Activated gamma-delta T cell (primary cell): ENCODE measurements at regions not wholly inside any gene's neighbourhood (a gene's known extent, or its start where the extent isn't known, plus 50 kb on each side); places are given as distances from the start of the nearest gene placed in this dataset.

Experiments
- DNase-seq: peaks from one replicate; lab custom pipeline; 2025; lab: John Stamatoyannopoulos, UW

GRCh38 chr3:118059096-118059495 lies 975.5 kb downstream of the IGSF11 start:
- no peak for DNase-seq

DNA sequence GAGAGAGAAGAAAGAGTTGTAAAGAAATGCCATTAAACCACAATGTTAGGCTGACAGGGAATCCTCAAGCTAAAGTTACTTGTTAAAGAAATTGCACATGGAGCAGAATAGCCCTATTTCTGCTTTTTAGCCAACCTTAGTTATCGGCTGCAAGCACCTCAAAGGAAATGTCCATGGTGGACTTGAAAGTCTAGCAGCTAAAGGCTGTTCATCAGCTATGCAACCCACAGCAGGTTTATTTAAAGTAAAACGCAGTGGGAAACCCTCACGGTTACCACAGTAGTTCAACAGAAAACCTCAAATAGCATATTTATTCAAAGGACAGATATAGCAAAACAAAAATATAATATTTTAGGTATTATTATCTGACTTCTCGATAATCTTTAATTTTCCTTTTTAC lies 967.2 kb downstream of the IGSF11 start:
- no peak for DNase-seq

DNA sequence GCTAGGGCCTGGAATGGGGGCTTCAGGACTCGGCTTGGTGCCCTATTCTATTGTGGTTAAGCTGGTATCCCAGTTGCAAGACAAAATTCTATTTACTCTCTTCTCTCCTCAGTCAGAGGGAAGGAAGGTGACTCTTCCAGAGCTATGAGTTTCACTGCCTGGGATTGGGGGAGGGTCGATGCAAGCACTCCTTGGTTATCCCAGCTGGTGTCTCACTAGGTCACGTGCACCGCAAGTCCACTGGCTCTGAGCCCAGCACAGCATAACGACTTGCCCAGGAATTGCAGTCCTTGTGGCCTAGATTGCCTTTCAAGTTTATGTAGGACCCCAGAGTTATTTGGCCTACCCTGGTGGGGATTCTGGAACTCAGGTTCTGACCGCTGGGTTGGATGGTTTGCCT lies 958.8 kb downstream of the IGSF11 start:
- no peak for DNase-seq

DNA sequence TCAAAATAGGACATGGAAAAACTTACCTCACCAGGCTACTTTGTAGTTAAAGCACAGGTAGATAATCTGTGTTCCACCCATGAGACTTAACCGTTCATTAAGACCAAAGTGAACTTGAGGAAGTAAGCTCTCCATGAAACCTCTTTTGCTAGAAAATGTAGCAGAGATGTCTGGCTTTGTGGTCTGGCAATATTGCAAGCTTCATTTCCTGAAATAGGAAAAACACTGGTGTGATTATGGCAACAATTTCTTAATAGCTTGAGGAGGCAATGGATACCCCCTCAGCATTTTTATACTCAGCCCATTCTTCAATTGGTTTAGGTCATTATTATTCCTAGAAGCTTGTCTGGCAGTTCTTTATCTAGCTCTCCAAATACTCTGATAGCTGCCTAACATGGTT lies 957.3 kb downstream of the IGSF11 start:
- no peak for DNase-seq

- no peak for DNase-seq
Measured at GRCh38 chr3:118080889-118081288, 953.8 kb downstream of the IGSF11 start.

GRCh38 chr3:118088696-118089095 lies 946.0 kb downstream of the IGSF11 start:
- DNase-seq: no peak

DNA sequence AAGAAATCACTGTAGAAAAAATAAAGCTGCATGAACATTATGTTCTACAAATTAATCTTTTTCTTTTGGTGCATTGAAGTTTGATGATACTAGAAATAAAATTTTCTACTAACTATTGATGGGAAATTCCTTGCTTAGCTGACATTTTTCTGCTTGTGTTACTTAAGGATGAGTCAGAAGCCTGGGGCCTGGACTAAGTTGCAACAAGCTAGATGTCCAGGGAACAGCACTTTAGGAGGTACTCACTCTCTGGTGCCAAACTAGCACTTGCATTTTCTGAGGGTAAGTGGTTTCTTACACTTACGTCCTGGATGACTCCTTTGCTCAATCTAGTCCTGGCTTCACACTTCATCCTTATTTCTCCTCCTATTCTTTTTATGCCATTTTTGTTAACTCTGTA lies 945.1 kb downstream of the IGSF11 start:
- no peak for DNase-seq

DNA sequence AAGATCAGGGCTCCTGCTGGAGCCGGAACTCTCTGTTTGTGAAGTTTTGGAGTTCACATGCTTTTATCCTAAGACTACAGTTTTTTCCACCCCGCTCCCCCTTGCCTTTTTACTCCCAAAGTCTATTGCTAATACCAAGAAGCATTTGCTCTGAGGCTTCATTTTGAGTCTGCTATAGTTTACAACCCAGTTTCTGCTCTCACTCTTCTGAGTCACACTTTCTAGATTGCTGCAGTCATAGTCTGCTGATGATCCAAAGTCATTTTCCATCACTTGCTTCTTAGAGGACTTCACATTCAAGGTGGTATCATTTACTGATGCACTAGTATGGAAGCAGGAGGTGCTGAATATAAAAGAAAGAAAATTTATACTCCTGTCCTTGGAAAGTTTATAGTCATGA lies 937.4 kb downstream of the IGSF11 start:
- DNase-seq: no peak

DNA sequence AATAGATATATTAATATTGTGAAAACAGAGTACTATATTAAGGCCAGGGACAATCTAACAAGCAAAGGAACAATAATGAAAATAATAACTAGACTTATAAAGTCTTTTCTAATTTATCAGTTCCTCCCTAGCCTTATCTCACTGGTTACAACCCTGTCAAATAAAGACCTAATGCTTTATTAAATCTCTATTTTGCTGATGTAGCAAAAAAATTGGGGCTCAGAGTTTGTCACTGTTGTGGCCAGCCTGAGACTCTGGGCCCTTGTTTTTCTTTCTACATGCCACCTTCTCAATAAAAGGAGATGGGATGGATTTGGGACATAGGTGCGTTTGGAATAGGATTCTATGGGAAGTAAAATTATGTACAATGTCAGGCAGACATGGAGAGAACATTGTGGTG lies 937.0 kb downstream of the IGSF11 start:
- DNase-seq: no peak

GRCh38 chr3:118098827-118099226 lies 935.8 kb downstream of the IGSF11 start:
- DNase-seq: no peak

- no peak for DNase-seq
Measured at GRCh38 chr3:118101891-118102290, 932.8 kb downstream of the IGSF11 start.

- DNase-seq: no peak
Measured at GRCh38 chr3:118102737-118103136, 931.9 kb downstream of the IGSF11 start.

DNA sequence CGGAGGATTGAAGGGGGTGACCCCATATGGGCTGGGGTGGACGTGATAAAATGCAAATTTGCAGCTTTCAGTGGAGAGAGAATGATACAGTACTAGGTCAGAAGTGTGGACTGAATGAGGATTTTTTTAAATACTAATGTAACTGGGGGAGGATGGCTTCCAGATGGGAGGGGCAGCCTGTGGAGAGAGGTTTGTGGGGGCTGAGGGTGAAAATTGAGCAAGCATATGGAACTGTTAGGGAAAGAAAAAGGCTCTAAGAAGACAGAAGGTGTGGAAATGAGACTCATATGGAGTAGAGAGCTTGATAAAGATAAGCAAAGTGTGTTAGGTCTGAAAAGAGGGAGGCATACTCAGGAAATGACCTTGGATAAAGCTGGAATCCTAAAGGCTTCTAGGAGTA lies 926.4 kb downstream of the IGSF11 start:
- DNase-seq: no peak

GRCh38 chr3:118108769-118109168 lies 925.9 kb downstream of the IGSF11 start:
- no peak for DNase-seq

GRCh38 chr3:118110211-118110610 lies 924.4 kb downstream of the IGSF11 start:
- no peak for DNase-seq

DNA sequence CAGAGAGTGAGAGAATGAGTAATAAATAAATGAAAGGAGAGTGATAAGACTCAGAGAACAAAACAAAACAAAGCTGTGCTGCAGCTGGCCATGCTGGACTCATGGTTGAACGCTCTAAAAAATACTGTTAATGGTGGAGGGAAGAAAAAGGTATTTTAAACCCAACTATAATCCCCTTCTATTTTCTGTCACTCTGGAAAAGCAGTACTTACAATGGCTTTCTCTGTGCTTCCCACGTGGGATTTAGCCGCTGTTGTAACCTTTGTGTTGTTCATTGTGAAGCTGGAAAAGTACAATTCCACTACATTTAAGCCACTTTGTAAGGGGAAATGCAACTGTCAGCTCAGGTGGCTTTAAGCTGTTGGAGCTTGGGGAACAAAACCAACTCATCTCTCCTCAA lies 917.7 kb downstream of the IGSF11 start:
- DNase-seq: no peak

DNA sequence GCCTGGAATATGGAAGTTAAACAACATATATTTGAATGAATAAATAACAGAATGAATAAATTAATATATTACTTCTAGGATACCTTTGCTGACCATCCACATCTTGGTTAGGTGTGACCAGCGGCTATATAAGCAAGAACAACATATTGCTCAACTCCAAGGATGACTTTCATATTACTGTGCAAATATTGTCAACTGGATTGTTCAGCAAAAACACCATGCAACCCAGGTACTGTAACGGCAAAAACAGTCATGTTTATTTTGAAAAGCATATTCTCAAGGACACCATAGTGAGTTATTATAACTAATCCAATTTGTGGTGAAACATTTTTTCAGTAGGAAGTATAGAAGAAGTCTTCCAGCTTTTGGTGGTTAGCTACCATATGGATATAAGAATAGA lies 907.9 kb downstream of the IGSF11 start:
- no peak for DNase-seq

GRCh38 chr3:118127992-118128391 lies 906.7 kb downstream of the IGSF11 start:
- DNase-seq: no peak

DNA sequence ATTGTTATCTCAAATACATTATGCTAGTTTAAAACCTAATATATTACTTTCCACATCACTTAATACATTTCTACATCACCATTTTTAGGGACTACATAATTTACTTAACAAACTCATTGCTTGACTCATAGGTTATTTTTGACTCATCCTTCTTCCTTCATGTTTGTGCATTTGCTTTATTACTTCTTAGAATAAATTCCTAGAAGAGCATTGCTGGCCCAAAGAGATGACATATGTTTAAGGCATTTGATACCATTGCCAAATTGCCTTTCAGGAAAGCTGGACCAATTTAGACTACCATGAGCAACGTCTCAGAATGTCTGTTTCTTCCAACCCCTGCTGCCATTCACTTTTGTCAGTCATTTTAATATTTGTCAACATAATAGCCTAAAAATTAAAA lies 905.8 kb downstream of the IGSF11 start:
- no peak for DNase-seq

DNA sequence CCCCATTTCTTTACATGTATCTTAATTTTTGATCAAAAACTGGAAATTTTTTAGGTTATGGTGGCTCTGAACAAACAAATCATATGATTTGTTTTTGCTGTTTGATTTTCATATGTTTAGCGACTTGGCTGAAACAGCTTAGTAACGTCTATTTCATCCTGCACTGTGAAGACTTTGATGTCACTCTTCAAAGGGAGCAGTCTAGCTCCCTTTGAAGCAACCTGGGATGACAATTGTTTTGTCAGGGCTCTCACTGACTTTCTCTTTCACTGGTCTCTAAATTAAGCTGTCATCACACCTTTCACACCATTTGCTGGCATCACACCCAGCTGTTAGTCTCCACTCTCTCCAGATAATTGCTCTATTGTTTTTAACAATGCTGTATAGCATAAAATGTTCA lies 896.9 kb downstream of the IGSF11 start:
- no peak for DNase-seq

- DNase-seq: no peak
Measured at GRCh38 chr3:118144919-118145318, 889.7 kb downstream of the IGSF11 start.

GRCh38 chr3:118146658-118147375 lies 887.8 kb downstream of the IGSF11 start:
- no peak for DNase-seq

GRCh38 chr3:118151164-118151563 lies 883.5 kb downstream of the IGSF11 start:
- DNase-seq: no peak
